ENCODE measurements at regions not wholly inside any gene's neighbourhood (a gene's known extent, or its start where the extent isn't known, plus 50 kb on each side); places are given as distances from the start of the nearest gene placed in this dataset.
"Not testable (repeated sequence)": the region's sequence is repeated elsewhere in the genome, so short reads cannot be mapped to it uniquely, and the experiment has no call there.

GRCh38 chr10:33102071-33102470 is 144.0 kb upstream of the ITGB1 start:
- no peak for DNase-seq

GRCh38 chr10:33101392-33101787 is 143.4 kb upstream of the ITGB1 start:
- no peak for DNase-seq

DNA sequence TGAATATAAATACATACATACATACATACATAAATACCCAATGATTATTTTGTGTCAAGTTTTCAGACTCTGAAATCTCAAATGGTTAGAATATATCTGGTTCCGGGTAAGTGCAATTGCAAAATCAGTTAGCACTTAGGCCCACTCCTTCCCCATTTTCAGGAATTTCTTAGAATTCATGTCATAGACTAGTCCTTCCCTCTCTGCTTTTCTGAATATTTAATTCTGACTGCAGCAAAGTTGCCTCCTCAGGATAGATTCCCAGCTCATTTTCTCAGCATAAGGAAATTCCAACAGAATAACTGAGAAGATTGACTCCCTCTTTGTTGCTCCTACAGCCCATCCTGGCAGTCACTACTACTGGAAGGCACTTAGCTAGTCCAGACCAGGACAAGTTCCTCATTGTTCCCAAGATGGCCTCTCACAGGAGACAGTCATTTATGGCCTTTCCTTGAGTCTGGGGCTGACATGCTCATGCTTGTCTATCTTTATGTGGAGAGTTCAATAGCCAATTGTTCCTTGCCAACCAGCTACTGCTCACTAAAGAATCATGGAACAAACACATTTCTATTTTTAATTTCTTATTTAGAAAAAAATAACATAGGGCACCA is 142.9 kb upstream of the ITGB1 start:
- DNase-seq = no peak

DNA sequence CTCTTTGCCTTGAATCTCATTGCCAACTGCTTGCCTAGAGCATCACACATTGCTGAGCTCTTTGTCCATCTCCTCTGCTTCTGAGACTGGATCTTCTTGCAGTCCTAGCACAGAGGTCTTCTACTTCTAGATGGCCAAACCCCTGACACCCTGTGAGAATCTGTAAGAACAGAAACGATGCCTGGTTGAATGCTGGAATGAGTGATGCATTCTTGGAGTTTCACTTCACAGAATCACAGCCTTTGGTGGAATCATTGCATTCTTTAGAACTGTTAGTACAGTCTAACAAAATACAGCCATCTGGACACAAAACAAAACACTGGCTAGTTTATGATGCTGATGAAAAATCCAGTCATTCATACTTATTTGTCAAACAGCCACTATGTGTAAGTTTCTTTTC is 141.7 kb upstream of the ITGB1 start:
- DNase-seq = no peak

- DNase-seq = no peak
These were observed 141.1 kb upstream of the ITGB1 start for GRCh38 chr10:33098951-33099663.

DNA sequence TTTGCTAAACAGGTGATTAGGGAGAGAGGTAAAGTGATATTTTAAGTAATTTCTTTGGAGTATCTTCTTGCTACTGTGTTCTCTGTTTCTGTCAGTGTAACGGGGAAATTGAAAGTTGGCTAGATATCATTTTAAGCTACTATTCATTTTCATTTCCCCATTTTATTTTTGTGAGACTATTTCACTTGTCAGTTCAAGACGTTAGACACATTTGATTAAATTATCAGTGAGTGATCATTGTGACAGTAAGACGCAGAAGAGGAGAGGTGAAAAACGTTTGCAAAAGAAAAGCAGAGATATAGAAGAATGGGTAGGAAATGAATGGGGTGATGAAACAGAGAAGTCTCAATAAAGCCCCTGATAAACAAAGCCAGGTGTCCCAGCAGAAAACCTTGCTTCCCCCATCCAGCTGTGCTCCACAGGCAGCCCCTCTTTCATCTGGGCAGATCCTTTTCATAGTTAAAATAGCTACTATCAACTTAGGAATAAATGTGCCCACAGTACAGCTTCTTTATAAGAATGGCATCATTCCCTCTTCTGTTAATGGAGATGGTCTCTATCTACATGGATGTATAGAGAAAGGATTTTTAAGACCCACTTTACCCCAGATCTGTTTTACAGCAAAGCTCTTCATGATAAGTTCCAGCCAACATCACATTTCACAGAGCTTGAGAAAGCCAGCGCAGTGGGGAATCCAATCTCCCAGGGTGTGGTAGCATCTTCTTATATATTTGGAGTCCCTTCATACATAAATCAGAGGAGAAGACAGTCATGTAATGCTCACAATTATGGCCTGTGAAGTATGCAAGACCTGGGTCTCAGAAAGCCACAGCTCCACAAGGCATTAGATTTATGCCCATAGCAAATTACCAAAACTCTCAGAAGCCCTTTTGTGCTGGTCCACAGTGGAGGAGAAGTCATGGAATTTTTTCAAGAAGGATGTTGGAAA is 138.1 kb upstream of the ITGB1 start:
- no peak for DNase-seq

DNA sequence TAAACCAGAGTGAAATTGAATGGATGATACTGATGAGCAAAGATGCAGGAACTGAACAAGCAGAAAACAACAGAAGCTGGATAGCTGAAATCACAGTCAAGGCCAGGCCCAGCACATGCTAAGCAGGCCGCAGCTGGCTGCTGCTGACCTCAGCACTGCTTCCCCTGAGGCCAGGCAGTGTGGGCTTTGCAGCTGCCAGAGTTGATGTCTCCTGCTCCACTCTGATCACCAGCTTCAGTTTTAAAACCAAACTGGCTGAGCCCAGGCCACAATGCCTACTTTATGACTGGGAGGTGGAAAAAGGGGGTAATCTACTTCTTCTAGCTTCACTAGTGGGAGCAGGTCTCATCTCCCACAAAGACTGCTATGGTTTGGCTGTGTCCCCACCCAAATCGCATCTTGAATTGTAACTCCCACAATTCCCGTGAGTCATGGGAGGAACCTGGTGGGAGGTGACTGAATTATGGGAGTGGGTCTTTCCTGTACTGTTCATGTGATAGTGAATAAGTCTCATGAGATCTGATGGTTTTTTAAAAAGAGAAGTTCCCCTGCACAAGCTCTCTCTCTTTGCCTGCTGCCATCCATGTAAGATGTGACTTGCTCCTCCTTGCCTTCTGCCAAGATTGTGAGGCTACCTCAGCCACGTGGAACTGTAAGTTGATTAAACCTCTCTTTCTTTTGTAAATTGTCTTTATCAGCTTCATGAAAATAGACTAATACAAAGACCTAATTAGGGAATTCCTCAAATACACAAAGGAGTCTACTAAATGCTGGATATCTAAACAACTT is 136.4 kb upstream of the ITGB1 start:
- DNase-seq = no peak

DNA sequence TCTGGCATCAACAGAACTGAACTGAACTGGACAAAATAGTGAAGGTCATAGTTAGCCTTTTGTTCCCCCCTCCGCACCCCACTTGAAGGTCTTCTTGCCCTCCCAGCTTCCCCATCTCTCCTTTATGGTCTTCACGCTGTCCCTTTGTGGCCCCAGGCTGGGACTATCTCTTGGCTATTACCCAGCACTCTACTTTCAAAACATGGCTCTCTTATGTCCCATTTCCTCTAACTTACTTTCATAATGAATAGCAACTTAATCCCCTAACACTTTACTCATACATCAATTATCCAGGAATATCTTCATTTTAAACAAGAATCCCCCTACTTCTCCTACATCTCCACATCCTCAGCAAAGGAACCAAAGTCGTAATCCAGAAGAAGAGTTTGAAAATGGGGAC is 135.3 kb upstream of the ITGB1 start:
- DNase-seq = no peak

GRCh38 chr10:33092596-33092995 is 134.6 kb upstream of the ITGB1 start:
- no peak for DNase-seq

GRCh38 chr10:33091201-33091600 is 133.2 kb upstream of the ITGB1 start:
- DNase-seq = no peak

- DNase-seq = no peak
These were observed 131.0 kb upstream of the ITGB1 start for GRCh38 chr10:33088990-33089389.

- DNase-seq = no peak
These were observed 129.9 kb upstream of the ITGB1 start for GRCh38 chr10:33087922-33088321.

- DNase-seq = no peak
These were observed 129.1 kb upstream of the ITGB1 start for GRCh38 chr10:33087152-33087551.

- DNase-seq = no peak
These were observed 128.1 kb upstream of the ITGB1 start for GRCh38 chr10:33086100-33086499.

- DNase-seq = no peak
These were observed 127.3 kb upstream of the ITGB1 start for GRCh38 chr10:33085313-33085833.

DNA sequence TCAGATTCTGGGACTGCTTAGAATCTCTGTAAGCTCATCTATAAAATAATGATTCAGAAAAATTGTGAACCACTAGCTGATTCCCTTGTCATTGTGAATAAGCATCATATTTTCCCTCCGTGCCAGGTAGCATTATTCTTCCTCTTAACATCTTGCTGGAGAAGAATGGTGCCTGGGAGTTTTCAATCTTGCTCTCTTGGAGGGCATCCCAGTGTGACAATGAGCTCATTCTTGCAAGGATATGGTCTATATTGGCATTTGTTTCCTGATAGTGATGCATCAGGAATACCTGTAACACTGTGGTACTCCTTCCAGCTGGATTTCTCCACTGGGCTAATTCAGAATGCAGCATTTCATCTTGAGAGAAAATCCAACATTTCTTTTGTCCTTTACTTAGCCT is 126.4 kb upstream of the ITGB1 start:
- no peak for DNase-seq

GRCh38 chr10:33082373-33082895 is 124.4 kb upstream of the ITGB1 start:
- no peak for DNase-seq

GRCh38 chr10:33080467-33080866 is 122.4 kb upstream of the ITGB1 start:
- DNase-seq = not testable (repeated sequence)

DNA sequence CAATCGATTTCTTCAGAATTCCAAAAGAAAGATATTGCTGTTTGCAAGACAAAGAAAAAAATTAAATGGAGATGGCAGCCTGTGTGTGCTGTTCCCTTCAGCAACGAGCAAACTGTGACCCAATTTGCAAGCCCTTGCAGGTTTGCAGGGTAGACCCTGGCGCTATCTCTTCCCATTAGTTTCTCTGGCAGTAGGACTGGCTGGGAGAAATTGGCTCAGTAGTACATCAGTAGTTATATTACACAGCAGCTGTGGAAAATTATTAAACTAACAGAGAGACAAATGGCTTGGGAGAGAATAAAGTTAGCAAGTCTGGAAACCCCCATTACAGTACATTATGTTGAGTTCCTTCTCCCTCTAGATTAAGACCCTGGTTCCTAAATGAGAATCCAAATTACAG is 116.4 kb upstream of the ITGB1 start:
- peak in 1 of 2 donors; percentile 6 for DNase-seq

DNA sequence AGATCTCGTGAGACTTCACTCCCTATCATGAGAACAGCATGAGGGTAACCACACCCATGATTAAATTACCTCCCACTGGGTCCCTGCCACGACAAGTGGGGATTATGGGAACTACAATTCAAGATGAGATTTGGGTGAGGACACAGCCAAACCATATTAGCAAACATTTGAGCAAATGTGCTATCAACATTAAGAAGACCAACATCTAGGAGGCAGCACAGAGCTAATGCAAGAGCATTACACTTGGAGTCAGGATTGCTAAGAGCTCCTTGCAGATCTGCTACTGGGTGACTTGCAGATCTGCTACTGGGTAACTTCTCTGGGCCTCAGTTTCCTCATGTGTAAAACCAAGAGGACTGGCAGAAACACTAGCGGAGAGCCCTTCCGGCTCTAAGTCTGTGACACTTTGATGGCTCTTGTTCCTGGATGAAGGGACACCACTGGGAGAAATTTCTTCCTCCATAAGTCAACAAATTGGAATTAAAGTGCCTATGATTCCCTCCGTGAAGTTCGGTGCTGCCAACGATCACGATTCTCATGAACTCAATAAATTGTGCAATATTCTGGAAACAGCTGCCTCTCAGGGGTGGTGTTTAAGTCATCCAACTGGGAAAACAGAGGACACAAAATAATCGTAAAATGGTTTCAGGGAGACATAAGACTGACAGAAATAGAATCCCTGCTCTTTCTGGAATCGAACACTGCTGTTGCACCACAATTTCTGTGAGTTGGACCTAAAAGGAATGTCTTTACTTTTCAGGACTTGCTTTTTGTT is 115.8 kb upstream of the ITGB1 start:
- DNase-seq = peak in 1 of 2 donors; percentile 35

GRCh38 chr10:33071857-33072256 is 113.8 kb upstream of the ITGB1 start:
- DNase-seq = no peak

All from right lung (tissue), 2 donors.